T-helper 1 cell treated with Interleukin-12 subunit alpha and Interleukin-12 subunit beta and Interleukin-4 antibody, amounts not matched to agents 30 μg/mL and 1 μg/mL, for 36 hours (primary cell): ENCODE measurements at regions not wholly inside any gene's neighbourhood (a gene's known extent, or its start where the extent isn't known, plus 50 kb on each side); places are given as distances from the start of the nearest gene placed in this dataset.

Experiments
- H3K27ac Mint-ChIP-seq: one replicate; pipeline ENCODE4 v1.8.0; 2021; ENCODE audit warnings: mild to moderate bottlenecking, mixed read lengths
- H3K27me3 Mint-ChIP-seq: one replicate; pipeline ENCODE4 v1.8.0; 2021; ENCODE audit warnings: low read depth, mixed read lengths
- H3K36me3 Mint-ChIP-seq: one replicate; pipeline ENCODE4 v1.8.0; 2021; ENCODE audit warnings: low read depth, mixed read lengths
- H3K4me1 Mint-ChIP-seq: one replicate; pipeline ENCODE4 v1.8.0; 2021; ENCODE audit warnings: low read depth, mixed read lengths
- H3K4me3 Mint-ChIP-seq: one replicate; pipeline ENCODE4 v1.8.0; 2021; ENCODE audit warnings: mild to moderate bottlenecking, moderate library complexity, mixed read lengths
- H3K9me3 Mint-ChIP-seq: one replicate; pipeline ENCODE4 v1.8.0; 2021; ENCODE audit warnings: mixed read lengths

- Mint-ChIP-seq H3K27ac (no peak overlapping the region), H3K4me1 (peaks cover under 1% of the 10 kb centered on the region), H3K36me3 (no peaks in the 10 kb centered on the region), H3K27me3 (no peaks in the 10 kb centered on the region), H3K4me3 (no peak overlapping the region), H3K9me3 (no peaks in the 10 kb centered on the region)
Observed at GRCh38 chr21:35316933-35317332, 267.8 kb upstream of the RUNX1 start.

DNA sequence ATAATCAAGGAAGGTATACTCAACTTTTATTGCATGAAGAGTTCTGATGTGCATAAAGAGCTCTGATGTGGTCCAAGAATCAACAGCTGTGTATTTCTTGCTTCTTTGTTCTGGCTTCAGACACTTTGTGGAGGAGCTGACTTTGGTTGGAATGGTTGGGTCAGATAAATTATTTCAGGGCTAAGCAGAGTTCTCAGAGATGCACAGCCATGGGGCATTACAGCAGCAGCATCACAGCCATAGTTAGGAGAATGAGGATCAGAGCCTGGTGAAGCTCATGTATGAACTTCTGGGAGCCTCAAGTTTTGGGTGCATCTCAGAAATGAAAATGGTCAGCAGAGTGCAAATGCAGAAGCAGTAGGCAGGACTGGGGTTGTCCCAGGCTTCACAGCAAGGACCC lies 267.4 kb upstream of the RUNX1 start:
- no peaks in the 10 kb centered on the region for H3K36me3 Mint-ChIP-seq
- H3K27ac Mint-ChIP-seq = no peak overlapping the region
- no peaks in the 10 kb centered on the region for H3K9me3 Mint-ChIP-seq
- H3K4me1 Mint-ChIP-seq = no peaks in the 10 kb centered on the region
- no peak overlapping the region for H3K4me3 Mint-ChIP-seq
- H3K27me3 Mint-ChIP-seq = no peaks in the 10 kb centered on the region

DNA sequence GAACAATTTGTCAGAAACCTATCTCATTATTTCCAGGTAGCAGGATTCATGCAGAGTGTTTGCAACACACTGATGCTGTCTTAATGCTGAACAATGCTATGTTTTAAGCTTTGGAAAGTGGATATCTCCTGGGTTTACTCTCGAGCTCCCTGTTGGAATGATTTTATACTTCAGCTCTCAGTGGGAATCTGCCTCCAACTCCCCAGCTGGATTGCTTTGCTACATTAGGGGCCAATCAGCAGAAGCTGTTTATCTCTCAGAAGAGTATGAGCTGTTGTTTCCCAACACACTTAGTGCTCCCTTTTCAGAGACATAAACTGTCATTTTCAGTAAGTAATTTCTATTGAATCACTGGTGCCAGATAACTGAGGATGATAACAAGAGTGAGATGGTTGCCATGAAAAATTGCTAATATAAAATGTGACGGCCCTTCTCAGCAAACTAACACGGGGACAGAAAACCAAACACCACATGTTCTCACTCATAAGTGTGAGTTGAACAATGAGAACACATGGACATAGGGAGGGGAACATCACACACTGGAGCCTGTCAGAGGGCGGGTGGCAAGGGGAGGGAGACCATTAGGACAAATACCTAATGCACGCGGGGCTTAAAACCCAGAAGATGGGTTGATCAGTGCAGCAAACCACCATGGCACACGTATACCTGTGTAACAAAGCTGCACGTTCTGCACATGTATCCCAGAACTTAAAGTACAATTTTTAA lies 265.9 kb upstream of the RUNX1 start:
- Mint-ChIP-seq H3K9me3 (no peaks in the 10 kb centered on the region), H3K4me1 (no peaks in the 10 kb centered on the region), H3K27me3 (no peaks in the 10 kb centered on the region), H3K4me3 (no peak overlapping the region), H3K27ac (no peak overlapping the region), H3K36me3 (no peaks in the 10 kb centered on the region)

DNA sequence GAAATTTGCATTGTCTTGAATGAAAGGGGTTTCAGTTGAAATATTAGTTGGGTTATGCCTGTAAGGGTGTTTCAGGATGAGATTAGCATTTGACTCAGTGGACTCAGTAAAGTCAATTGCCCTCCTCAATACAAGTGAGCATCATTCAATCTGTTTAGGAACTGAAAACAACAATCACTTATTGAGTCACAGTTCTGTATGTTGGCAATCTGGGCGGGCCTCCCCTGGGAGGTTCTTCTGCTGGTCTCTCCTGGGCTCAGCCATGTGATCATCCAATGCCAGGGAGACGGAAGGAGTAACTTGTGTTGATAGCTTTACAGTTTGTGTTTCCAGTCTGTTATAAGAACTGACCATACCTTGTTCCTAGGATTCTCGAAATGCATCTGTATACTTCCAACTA lies 262.9 kb upstream of the RUNX1 start:
- H3K4me3 Mint-ChIP-seq = no peak overlapping the region
- H3K27me3 Mint-ChIP-seq = no peaks in the 10 kb centered on the region
- no peaks in the 10 kb centered on the region for H3K36me3 Mint-ChIP-seq
- peaks cover 3% of the 10 kb centered on the region for H3K9me3 Mint-ChIP-seq
- no peak overlapping the region for H3K27ac Mint-ChIP-seq
- H3K4me1 Mint-ChIP-seq = no peaks in the 10 kb centered on the region

- Mint-ChIP-seq H3K27ac (no peak overlapping the region), H3K4me3 (no peak overlapping the region), H3K27me3 (peaks cover 3% of the 10 kb centered on the region), H3K36me3 (no peaks in the 10 kb centered on the region), H3K9me3 (peaks cover 3% of the 10 kb centered on the region), H3K4me1 (no peaks in the 10 kb centered on the region)
Observed at GRCh38 chr21:35309316-35309715, 260.2 kb upstream of the RUNX1 start.

DNA sequence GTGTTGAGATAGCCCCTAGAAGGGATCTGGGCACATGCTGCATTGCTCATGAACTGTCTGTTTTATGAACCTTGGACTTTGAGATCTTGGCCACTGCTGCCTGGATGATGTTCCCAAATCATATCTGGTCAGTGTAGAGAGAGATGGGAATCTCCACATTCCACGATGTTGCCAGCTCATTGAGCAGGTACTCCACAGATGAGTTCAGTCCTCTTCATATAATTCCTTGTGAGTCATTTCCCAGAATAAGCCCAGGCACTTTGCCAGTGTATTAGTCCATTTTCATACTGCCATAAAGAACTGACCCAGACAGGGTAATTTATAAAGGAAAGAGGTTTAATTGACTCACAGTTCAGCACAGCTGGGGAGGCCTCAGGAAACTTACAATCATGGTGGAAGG lies 254.0 kb upstream of the RUNX1 start:
- Mint-ChIP-seq H3K4me1 (no peaks in the 10 kb centered on the region), H3K9me3 (peaks cover 3% of the 10 kb centered on the region), H3K36me3 (no peaks in the 10 kb centered on the region), H3K4me3 (no peak overlapping the region), H3K27ac (no peak overlapping the region), H3K27me3 (peaks cover 3% of the 10 kb centered on the region)

- Mint-ChIP-seq H3K4me1 (peaks cover 2% of the 10 kb centered on the region), H3K27ac (no peak overlapping the region), H3K27me3 (peaks cover 3% of the 10 kb centered on the region), H3K9me3 (no peaks in the 10 kb centered on the region), H3K36me3 (no peaks in the 10 kb centered on the region), H3K4me3 (no peak overlapping the region)
Observed at GRCh38 chr21:35298757-35299156, 249.7 kb upstream of the RUNX1 start.

DNA sequence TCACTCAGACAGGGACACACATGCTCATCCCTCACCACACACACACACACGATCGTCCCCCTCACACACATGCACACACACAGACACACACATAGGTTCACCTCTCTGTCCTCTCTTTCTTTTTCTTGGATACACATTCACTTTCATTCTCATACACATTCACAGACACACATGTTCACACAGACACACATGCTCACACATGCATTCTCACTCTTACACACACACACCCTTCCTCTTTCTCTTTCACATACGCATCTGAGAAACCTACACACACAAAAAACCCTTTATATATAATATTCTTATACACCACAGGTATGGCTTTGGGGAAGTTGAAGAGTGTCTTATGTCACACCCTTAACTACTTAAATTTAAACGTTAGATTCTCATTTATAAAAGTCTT lies 248.6 kb upstream of the RUNX1 start:
- Mint-ChIP-seq H3K27me3 (peaks cover 3% of the 10 kb centered on the region), H3K9me3 (no peaks in the 10 kb centered on the region), H3K27ac (no peak overlapping the region), H3K4me1 (peaks cover 2% of the 10 kb centered on the region), H3K4me3 (no peak overlapping the region), H3K36me3 (no peaks in the 10 kb centered on the region)

DNA sequence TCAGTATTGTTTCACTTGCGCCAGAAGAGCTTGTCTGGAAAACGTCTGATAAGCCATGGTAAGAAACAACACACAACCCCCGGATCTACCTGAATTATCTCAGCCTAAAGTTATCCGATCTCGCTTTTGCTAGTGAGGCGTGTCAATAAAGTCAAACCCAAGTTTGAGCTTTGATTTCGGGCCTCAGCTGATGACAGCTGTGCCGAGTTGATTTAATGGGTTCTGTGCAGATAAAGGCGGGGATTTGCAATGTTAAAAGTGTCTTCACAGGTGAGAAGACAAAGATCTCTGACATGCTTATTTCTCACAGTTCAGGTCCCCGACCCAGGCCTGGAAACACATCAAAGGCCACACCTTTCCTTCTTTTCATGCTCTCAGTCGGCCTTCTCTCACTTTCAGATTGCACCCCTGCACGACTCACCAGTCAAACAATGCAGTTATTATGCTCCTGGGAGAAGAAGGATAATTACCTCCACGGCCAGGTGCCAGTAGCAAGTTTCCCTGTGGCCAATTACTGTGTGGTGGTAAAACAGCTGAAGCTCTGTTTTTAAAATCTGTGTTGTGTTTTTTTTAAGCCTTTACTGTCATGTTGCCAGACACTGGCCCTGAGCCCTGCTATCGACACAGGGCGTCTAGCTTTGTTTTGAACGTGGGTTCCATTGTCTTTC lies 245.3 kb upstream of the RUNX1 start:
- Mint-ChIP-seq H3K36me3 (no peaks in the 10 kb centered on the region), H3K4me3 (no peak overlapping the region), H3K27ac (no peak overlapping the region), H3K4me1 (peaks cover 2% of the 10 kb centered on the region), H3K9me3 (no peaks in the 10 kb centered on the region), H3K27me3 (peaks cover 3% of the 10 kb centered on the region)

- H3K9me3 Mint-ChIP-seq = peaks cover 15% of the 10 kb centered on the region
- peaks cover 3% of the 10 kb centered on the region for H3K27me3 Mint-ChIP-seq
- no peaks in the 10 kb centered on the region for H3K36me3 Mint-ChIP-seq
- H3K4me1 Mint-ChIP-seq = peaks cover 2% of the 10 kb centered on the region
- no peak overlapping the region for H3K4me3 Mint-ChIP-seq
- H3K27ac Mint-ChIP-seq = no peak overlapping the region
Observed at GRCh38 chr21:35291973-35292627, 243.0 kb upstream of the RUNX1 start.

GRCh38 chr21:35291034-35291433 lies 241.9 kb upstream of the RUNX1 start:
- peaks cover 24% of the 10 kb centered on the region for H3K9me3 Mint-ChIP-seq
- H3K36me3 Mint-ChIP-seq = no peaks in the 10 kb centered on the region
- H3K27me3 Mint-ChIP-seq = peaks cover 3% of the 10 kb centered on the region
- no peak overlapping the region for H3K27ac Mint-ChIP-seq
- no peak overlapping the region for H3K4me3 Mint-ChIP-seq
- H3K4me1 Mint-ChIP-seq = peaks cover 2% of the 10 kb centered on the region

DNA sequence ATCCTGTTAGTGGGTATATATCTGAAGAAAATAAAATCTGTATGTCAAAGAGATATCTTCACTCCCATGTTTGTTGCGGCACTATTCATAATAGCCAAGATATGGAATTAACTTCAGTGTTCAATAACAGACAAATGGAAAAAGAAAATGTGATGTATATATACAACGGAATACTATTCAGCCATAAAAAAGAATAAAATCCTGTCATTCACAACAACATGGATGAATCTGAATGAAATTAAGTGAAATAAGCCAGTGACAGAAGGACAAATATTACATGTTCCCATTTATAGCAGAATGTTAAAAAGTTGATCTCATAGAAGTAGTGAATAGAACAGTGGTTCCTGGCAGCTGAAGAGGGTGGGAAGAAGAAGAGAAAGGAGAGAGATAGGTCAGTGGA lies 239.1 kb upstream of the RUNX1 start:
- no peak overlapping the region for H3K4me3 Mint-ChIP-seq
- H3K4me1 Mint-ChIP-seq = no peaks in the 10 kb centered on the region

DNA sequence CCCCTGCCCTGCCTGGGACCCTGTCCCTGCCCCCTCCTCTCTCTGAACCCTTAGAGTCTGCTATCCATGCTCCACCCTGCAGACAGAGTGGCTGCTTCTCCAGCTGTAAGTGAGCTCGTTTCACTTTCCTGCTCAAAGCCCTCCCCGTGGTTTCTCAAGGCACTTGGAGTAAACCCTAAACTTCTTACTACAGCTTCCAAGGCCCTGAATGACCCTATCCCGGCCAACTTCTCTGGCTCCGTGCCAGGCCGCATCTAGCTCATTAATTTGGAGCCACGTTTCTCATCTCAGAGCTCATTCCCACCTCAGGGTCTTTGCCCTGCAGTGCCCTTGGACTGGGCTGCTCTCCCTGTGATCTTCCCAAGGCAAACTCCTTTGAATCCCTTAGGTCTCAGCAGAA lies 235.1 kb upstream of the RUNX1 start:
- no peak overlapping the region for H3K27ac Mint-ChIP-seq
- peaks cover 27% of the 10 kb centered on the region for H3K9me3 Mint-ChIP-seq
- no peaks in the 10 kb centered on the region for H3K36me3 Mint-ChIP-seq
- H3K4me3 Mint-ChIP-seq = no peak overlapping the region
- H3K4me1 Mint-ChIP-seq = no peaks in the 10 kb centered on the region
- H3K27me3 Mint-ChIP-seq = no peaks in the 10 kb centered on the region

More for the DNA sequence above, 239.1 kb upstream of the RUNX1 start:
- Mint-ChIP-seq H3K27ac (no peak overlapping the region), H3K36me3 (no peaks in the 10 kb centered on the region), H3K27me3 (no peaks in the 10 kb centered on the region), H3K9me3 (peaks cover 27% of the 10 kb centered on the region)

DNA sequence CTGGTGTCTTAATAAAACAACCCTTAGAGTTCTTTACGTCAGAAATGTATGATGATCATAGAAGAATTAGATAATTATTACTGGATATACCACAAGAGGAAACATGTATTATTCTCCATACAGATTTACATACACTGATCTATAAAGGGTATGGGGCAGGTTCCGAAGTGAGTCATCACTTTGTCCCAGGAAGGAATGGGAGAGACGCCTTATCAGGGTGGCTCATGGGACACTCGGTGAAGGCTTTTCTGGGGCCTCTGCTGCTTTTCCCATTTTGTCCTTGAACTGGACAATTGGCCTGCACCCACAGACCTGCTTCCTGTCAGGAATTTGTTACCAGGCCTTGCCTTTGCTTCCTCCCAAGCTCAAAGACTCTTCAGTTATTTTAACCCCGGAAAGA lies 233.8 kb upstream of the RUNX1 start:
- Mint-ChIP-seq H3K36me3 (no peaks in the 10 kb centered on the region), H3K4me1 (no peaks in the 10 kb centered on the region), H3K27me3 (no peaks in the 10 kb centered on the region), H3K27ac (no peak overlapping the region), H3K9me3 (peaks cover 20% of the 10 kb centered on the region), H3K4me3 (no peak overlapping the region)

DNA sequence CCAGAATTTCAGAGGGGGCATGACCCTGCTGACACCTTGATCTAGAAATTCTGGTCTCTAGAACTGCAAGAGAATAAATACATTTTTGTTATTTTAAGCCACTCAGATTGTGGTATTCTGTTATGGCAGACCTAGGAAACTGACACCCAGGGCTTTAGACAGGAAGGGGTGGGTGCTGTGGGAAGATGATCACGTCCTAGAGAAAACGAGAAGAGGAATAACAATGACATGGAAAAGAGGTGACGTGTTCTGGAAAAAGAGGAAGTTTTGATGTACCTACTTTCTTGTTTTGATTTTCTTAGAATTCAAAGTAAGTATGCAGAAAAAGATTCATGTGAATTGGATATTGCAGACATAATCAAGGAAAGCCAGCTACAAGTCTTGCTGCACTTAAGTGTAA lies 232.9 kb upstream of the RUNX1 start:
- Mint-ChIP-seq H3K4me1 (no peaks in the 10 kb centered on the region), H3K36me3 (no peaks in the 10 kb centered on the region), H3K27ac (no peak overlapping the region), H3K9me3 (peaks cover 11% of the 10 kb centered on the region), H3K4me3 (no peak overlapping the region), H3K27me3 (no peaks in the 10 kb centered on the region)
